Neuron (in vitro differentiated cells): ENCODE measurements at regions not wholly inside any gene's neighbourhood (a gene's known extent, or its start where the extent isn't known, plus 50 kb on each side); places are given as distances from the start of the nearest gene placed in this dataset.
"Not testable (repeated sequence)": the region's sequence is repeated elsewhere in the genome, so short reads cannot be mapped to it uniquely, and the experiment has no call there.

Experiments
- H2AFZ ChIP-seq: one replicate; pipeline ENCODE4 v1.6.1; 2013; ENCODE audit warnings: low read depth, mild to moderate bottlenecking, inconsistent platforms, low read length, moderate library complexity
- H3K27me3 ChIP-seq: one replicate; pipeline ENCODE4 v1.6.1; 2013; ENCODE audit warnings: low read length; ENCODE audit not compliant: insufficient read depth
- H3K36me3 ChIP-seq: one replicate; pipeline ENCODE4 v1.6.1; 2013; ENCODE audit warnings: low read length; ENCODE audit not compliant: insufficient read depth
- H3K4me1 ChIP-seq: one replicate; pipeline ENCODE4 v1.6.1; 2013; ENCODE audit warnings: low read length; ENCODE audit not compliant: insufficient read depth
- H3K4me3 ChIP-seq: 2 replicates; pipeline ENCODE4 v1.5.1; 2013; ENCODE audit warnings: mild to moderate bottlenecking, low read length, moderate library complexity
- H3K9me3 ChIP-seq: one replicate; pipeline ENCODE4 v1.6.1; 2013; ENCODE audit warnings: low read length

DNA sequence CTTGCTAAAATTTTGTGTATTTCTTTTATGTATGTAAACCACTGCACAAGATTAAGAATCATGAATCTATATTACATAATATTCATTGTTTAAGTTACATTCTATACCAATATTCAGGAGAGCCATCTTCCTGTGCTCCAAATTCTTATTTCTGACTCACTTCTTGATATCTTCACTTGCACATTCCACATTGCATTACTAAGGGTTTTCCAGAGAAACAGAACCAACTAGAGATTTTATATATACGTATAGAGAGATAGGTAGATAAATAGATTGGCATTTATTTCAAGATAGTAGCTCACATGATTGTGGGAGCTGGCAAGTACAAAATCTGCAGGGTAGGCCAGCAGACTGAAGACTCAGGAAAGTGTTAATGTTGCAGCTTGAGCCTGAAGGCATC lies 222.2 kb upstream of the PRSS16 start:
- Histone ChIP-seq H3K27me3 (no peaks in the 10 kb centered on the region), H3K9me3 (no peaks in the 10 kb centered on the region), H3K4me3 (no peak overlapping the region), H2AFZ (no peak overlapping the region), H3K36me3 (no peaks in the 10 kb centered on the region), H3K4me1 (no peaks in the 10 kb centered on the region)

DNA sequence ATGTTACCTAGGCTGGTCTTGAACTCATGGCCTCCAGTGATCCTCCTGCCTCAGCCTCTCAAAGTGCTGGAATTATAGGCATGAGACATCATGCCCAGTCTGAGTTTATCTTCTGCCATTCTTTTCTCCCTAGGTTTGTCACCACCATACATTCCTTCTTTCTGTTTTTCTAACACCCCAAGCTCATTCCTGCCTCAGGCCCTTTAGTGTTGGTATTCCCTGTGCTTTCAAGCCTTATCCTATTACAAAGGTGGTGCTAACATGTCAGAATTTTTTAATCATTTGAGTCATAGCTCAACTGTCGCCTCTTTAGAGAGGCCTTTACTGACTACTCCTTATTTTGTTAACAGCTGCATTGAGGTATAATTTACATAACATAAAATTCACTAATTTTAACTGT lies 221.1 kb upstream of the PRSS16 start:
- Histone ChIP-seq H3K9me3 (no peaks in the 10 kb centered on the region), H3K4me3 (no peak overlapping the region), H3K27me3 (no peaks in the 10 kb centered on the region), H3K36me3 (no peaks in the 10 kb centered on the region), H3K4me1 (no peaks in the 10 kb centered on the region), H2AFZ (no peak overlapping the region)

DNA sequence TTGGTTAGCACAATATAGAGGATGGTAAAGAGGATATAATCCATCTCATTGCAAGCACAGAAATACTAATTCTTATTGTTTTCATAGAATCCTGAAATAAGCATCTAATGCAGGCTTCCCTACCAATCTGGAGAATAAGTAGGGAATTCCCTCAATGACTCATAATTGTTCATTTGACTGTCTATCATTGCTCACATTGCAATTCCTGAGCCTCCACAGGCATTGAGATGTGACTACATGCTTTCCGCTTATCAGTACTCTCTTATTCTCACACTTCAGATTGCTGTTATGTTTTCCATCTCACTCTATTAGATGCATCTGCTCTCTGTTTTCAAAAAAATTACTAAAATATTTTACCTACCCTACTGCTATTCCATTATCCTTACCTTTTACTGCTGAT lies 216.2 kb upstream of the PRSS16 start:
- H3K4me3 ChIP-seq, result no peak overlapping the region
- no peaks in the 10 kb centered on the region for H3K9me3 ChIP-seq
- no peaks in the 10 kb centered on the region for H3K27me3 ChIP-seq
- no peaks in the 10 kb centered on the region for H3K4me1 ChIP-seq
- no peak overlapping the region for H2AFZ ChIP-seq
- no peaks in the 10 kb centered on the region for H3K36me3 ChIP-seq

DNA sequence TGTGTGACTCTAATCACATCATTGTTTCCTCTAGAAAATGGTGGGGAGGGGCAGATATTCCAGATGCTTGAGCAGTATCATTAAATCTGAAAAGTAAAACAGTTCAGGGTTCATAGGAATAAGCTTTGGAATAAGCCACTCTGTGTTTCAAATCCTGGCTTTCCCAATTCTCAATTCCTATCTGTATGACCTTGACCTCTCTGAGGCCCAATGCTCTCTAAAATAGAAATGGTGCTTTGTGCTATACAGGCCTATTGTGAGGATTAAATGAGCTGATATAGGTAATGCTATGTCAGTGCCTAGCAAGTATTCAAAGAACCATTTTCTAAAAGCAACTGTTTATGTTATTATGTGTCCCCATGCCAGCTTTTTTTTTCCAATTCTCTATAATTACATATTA lies 209.0 kb upstream of the PRSS16 start:
- Histone ChIP-seq H3K4me1 (no peaks in the 10 kb centered on the region), H3K36me3 (no peaks in the 10 kb centered on the region)

DNA sequence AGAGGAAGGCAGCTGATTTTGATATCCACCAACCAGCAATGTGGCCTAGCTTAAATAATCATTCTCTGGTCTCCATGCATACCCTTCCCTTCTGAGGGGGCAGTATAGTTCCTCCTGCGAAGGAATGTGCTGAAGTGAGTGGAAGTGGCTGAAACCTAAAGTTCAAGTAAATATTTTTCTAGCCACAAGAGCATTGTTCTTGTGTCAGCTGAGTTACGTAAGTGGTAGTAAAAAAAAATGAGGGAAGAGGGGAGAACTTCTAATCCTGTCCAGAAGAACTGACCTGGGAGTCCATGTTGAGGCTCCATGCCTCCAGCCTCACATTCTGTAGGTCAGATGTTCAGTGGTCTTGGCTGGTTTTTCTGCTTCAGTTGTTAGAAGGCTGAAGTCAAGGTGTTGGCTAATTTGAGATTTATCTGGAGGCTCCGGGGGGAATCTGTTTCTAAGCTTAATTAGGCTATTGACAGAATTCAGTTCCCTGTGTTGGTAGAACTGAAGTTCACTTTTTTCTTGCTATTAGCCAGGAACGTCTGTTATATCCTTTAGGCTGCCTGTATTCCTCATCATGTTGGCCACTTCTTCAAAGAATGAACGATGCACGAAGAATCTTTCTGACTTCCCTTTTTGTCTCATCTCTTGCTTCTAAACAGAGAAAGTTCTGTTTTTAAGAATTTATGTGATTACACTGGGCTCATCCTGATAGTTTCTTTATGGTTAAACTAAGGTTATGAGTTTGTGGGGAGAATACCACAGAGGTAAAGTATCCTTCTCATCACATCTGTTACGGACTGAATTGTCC lies 207.1 kb upstream of the PRSS16 start:
- H3K4me3 ChIP-seq, result no peak overlapping the region
- H3K4me1 ChIP-seq, result no peaks in the 10 kb centered on the region
- H2AFZ ChIP-seq, result no peak overlapping the region
- no peaks in the 10 kb centered on the region for H3K36me3 ChIP-seq
- no peaks in the 10 kb centered on the region for H3K27me3 ChIP-seq
- H3K9me3 ChIP-seq, result no peaks in the 10 kb centered on the region

More for the DNA sequence above, 209.0 kb upstream of the PRSS16 start:
- Histone ChIP-seq H3K9me3 (no peaks in the 10 kb centered on the region), H3K27me3 (no peaks in the 10 kb centered on the region), H3K4me3 (no peak overlapping the region), H2AFZ (no peak overlapping the region)

DNA sequence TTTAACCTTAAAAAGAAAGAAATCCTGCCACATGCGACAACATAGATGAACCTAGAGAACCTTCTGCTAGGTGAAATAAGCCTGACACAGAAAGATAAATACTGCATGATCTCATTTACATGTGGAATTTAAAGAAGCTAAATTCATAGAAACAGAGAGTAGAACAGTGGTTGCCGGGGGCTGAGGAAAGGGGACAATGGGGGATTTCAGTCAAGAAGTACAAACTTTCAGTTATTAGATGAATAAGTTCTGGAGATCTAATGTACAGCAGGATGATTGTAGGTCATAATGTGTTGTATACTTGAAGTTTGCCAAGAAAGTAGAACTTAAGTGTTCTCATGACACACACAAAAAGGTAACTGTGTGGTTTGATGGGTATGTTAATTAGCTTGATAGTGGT lies 204.3 kb upstream of the PRSS16 start:
- H2AFZ ChIP-seq, result no peak overlapping the region
- no peaks in the 10 kb centered on the region for H3K27me3 ChIP-seq
- H3K4me1 ChIP-seq, result no peaks in the 10 kb centered on the region
- no peak overlapping the region for H3K4me3 ChIP-seq
- H3K9me3 ChIP-seq, result no peaks in the 10 kb centered on the region
- H3K36me3 ChIP-seq, result no peaks in the 10 kb centered on the region

DNA sequence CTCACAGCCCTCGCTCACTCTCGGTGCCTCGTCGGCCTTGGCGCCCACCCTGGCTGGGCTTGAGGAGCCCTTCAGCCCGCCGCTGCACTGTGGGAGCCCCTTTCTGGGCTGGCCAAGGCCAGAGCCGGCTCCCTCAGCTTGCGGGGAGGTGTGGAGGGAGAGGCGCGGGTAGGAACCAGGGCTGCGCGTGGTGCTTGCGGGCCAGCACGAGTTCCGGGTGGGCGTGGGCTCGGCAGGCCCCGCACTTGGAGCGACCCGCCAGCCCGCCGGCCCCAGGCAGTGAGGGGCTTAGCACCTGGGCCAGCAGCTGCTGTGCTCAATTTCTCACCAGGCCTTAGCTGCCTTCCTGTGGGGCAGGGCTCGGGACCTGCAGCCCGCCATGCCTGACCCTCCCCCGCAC lies 202.4 kb upstream of the PRSS16 start:
- H3K4me3 ChIP-seq, H2AFZ ChIP-seq, H3K4me1 ChIP-seq, H3K9me3 ChIP-seq, H3K27me3 ChIP-seq, H3K36me3 ChIP-seq: not testable (repeated sequence)

DNA sequence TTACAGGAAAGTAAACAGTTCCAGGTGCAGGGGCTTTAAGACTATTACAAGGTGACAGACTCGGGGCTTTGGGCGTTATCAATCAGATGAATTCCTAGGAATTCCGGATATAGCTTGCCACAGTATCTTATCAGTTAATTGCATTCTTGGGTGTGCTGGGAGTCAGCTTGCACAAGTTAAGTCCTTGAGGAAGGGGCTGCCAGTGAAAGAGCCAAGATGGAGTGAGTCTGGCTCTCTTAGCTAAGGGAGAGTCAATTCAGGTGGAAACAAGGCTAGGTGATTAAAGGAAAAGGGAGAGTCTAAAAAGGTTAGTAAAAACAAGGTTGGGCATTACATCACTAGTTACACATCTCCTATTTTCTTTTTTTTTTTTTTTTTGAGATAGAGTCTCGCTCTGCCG lies 199.8 kb upstream of the PRSS16 start:
- H3K4me1 ChIP-seq, H3K4me3 ChIP-seq, H3K36me3 ChIP-seq: not testable (repeated sequence)

DNA sequence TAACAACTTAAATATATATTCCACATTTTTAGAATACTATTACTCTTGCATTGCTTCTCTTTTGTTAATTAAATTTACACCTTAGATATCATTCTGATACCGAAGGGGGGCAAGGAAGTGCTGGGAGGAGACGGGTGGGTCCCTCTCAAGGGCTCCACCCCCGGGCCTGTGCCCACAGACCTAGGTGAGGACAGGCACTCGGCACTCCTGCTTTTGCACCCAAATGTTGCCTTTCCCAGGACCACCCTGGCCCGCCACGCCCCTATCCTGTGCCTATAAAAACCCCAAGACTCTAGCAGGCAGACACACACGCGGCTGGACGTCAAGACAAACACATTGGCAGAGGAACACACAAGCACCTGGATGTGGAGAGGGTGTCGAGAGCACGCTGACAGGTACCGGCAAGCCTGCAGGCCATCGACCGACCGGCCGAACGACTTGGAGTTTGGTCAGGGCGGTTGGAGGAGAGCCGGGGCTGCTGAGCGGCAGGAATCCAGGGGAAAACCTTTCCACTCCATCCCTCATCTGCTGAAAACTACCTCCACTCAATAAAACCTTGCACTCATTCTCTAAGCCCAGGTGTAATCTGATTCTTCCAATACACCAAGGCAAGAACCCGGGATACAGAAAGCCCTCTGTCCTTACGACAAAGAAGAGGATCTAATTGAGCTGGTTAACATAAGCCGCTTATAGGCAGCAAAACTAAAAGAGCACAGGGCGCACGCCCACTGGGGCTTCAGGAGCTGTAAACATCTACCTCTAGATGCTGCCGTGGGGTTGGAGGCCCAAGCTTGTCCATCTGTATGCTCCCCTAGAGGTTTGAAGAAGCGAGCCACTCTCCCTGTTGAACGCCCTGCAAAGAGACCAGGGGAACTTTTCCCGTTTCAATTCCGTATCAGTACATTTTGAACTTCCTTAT lies 197.4 kb upstream of the PRSS16 start:
- H2AFZ ChIP-seq, result no peak overlapping the region
- H3K36me3 ChIP-seq, result no peaks in the 10 kb centered on the region
- peaks cover 4% of the 10 kb centered on the region for H3K27me3 ChIP-seq
- H3K9me3 ChIP-seq, result peaks cover 2% of the 10 kb centered on the region
- H3K4me1 ChIP-seq, result no peaks in the 10 kb centered on the region
- no peak overlapping the region for H3K4me3 ChIP-seq

More for the DNA sequence above, 199.8 kb upstream of the PRSS16 start:
- not testable (repeated sequence) for H3K9me3 ChIP-seq, H3K27me3 ChIP-seq, H2AFZ ChIP-seq

DNA sequence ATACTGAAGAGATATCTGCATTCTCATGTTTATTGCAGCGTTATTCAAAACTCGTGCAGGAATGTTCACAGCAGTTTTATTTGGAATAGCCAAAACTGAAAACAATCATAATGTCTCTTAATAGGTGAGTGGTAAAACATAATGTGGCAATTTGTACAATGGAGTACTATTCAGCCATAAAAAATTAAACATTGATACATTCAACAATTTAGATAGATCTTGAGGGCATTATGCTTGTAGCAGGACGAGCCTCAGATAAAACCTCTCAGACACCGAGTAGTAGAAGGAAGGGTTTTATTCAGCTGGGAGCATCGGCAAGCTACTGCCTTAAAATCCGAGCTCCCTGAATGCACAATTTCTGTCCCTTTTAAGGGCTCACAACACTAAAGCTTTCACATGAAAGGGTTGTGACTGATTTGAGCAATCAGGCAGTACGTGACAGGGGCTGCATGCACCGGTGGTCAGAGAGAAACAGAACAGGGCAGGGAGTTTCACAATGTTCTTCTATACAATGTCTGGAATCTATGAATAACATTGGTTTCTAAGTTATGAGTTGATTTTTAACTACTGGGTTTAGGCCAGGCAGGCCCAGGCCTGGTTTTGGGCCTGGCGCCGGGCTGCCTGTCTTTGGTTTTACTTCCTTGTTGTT lies 195.3 kb upstream of the PRSS16 start:
- H3K4me3 ChIP-seq, H3K36me3 ChIP-seq, H3K4me1 ChIP-seq, H3K27me3 ChIP-seq, H2AFZ ChIP-seq, H3K9me3 ChIP-seq: not testable (repeated sequence)

DNA sequence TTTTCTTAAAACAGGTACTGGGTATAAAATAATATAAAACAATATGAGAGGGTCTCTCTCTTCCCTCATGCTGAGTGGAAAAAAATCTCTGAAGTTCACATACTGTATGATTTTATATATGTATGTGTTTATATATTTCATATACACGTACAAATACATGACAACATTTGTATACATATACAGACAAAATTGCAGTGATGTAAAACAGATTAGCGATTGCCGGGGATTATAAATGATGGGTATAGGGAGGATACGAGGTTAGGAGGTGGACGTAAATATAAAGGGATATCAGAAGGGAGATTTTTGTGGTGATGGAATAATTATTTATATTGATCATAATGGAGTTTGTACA lies 194.8 kb upstream of the PRSS16 start:
- peaks cover 4% of the 10 kb centered on the region for H3K27me3 ChIP-seq
- H3K4me1 ChIP-seq, result no peaks in the 10 kb centered on the region
- no peaks in the 10 kb centered on the region for H3K36me3 ChIP-seq
- H3K4me3 ChIP-seq, result no peak overlapping the region
- H2AFZ ChIP-seq, result no peak overlapping the region
- peaks cover 2% of the 10 kb centered on the region for H3K9me3 ChIP-seq

DNA sequence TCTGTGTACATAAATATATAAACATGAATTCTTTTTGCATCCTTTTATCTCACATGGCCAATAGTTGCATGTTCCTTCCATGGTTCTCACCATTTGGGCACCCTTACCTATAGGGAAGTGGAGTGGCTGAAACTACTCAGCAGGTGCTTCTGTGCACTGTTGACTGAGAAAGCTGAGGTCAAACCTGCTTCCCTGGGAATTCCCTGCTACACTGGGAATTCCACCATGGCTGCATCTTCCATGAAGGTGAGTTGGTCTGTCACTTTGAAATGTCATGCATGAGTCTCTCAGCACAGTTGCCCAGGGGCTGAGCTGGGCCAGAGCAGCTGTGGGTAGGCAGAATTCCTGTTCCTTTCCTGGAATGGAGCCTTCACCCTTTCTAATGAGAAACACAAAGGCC lies 193.8 kb upstream of the PRSS16 start:
- no peak overlapping the region for H3K4me3 ChIP-seq

DNA sequence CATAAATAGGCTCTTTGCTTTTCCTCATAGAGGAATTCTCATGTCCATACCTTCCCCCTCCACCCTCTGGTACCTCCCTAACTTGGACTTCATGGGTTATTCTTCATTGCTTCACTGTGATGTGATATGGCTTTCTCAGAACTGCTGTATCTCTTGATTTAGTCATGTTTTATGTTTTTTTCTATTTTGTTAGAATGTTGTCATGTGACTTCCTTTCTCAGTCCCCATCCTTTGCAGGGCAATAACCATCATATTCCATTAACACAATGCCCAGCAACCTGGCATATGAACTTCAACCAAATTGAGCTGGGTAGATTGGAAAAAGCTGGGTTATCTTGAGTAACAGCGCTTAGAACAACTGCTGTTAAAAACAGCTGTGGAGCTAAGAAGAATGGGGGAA lies 190.9 kb upstream of the PRSS16 start:
- Histone ChIP-seq H3K4me1 (no peaks in the 10 kb centered on the region), H3K4me3 (no peak overlapping the region), H3K27me3 (no peaks in the 10 kb centered on the region), H2AFZ (no peak overlapping the region), H3K9me3 (no peaks in the 10 kb centered on the region), H3K36me3 (no peaks in the 10 kb centered on the region)

More for the DNA sequence above, 193.8 kb upstream of the PRSS16 start:
- Histone ChIP-seq H3K9me3 (peaks cover 2% of the 10 kb centered on the region), H3K27me3 (peaks cover 4% of the 10 kb centered on the region), H3K4me1 (no peaks in the 10 kb centered on the region), H2AFZ (no peak overlapping the region), H3K36me3 (no peaks in the 10 kb centered on the region)
